ENCODE measurements at regions not wholly inside any gene's neighbourhood (a gene's known extent, or its start where the extent isn't known, plus 50 kb on each side); places are given as distances from the start of the nearest gene placed in this dataset.

- no peak for TF ChIP-seq GRHL2 (CRISPR knock-in tag; IDR thresholded peaks at IDR 0.05; ENCODE audit: insufficient replicate concordance, severe bottlenecking)
- no peak for TF ChIP-seq MYBL2 (CRISPR knock-in tag; IDR thresholded peaks at IDR 0.05)
- no peak for TF ChIP-seq ERG (CRISPR knock-in tag; IDR thresholded peaks at IDR 0.05)
- no peak for TF ChIP-seq ZMAT4 (CRISPR knock-in tag; IDR thresholded peaks at IDR 0.05)
- TF ChIP-seq ZNF425 (CRISPR knock-in tag; conservative IDR thresholded peaks at IDR 0.05), result no peak
- TF ChIP-seq MAX (CRISPR knock-in tag; IDR thresholded peaks at IDR 0.05), result no peak
- no peak for TF ChIP-seq HMGXB4 (CRISPR knock-in tag; IDR thresholded peaks at IDR 0.05)
- no peak for TF ChIP-seq ELF4 (CRISPR knock-in tag; IDR thresholded peaks at IDR 0.05; ENCODE audit: low read depth)
- TF ChIP-seq ZNF671 (CRISPR knock-in tag; IDR thresholded peaks at IDR 0.05), result no peak
- TF ChIP-seq NFATC4 (CRISPR knock-in tag; IDR thresholded peaks at IDR 0.05), result no peak
- TF ChIP-seq ATF6 (CRISPR knock-in tag; IDR thresholded peaks at IDR 0.05), result no peak
Measured at GRCh38 chr13:91214031-91214430, 133.5 kb upstream of the MIR17HG start (continued).

GRCh38 chr13:91216928-91217700 lies 130.4 kb upstream of the MIR17HG start:
- DNase-seq (ENCODE audit: low spot score), result peak; percentile 24
- TF ChIP-seq ESRRA (CRISPR knock-in tag; IDR thresholded peaks at IDR 0.05; ENCODE audit: borderline replicate concordance), result no peak
- no peak for TF ChIP-seq NFE2L1 (CRISPR knock-in tag; IDR thresholded peaks at IDR 0.05)
- TF ChIP-seq ZMAT4 (CRISPR knock-in tag; IDR thresholded peaks at IDR 0.05), result no peak
- TF ChIP-seq CREB1 (CRISPR knock-in tag; IDR thresholded peaks at IDR 0.05), result no peak
- TF ChIP-seq USF1 (CRISPR knock-in tag; IDR thresholded peaks at IDR 0.05), result no peak
- TF ChIP-seq ZNF416 (CRISPR knock-in tag; IDR thresholded peaks at IDR 0.05), result no peak
- no peak for TF ChIP-seq ELF4 (CRISPR knock-in tag; IDR thresholded peaks at IDR 0.05; ENCODE audit: low read depth)
- TF ChIP-seq CREM (CRISPR knock-in tag; IDR thresholded peaks at IDR 0.05), result no peak
- TF ChIP-seq ATF6 (CRISPR knock-in tag; IDR thresholded peaks at IDR 0.05), result no peak
- POLR2A ChIA-PET, result no interaction called here
- Mint-ChIP-seq H3K9me3 (no peaks in the 10 kb centered on the region), H3K36me3 (no peaks in the 10 kb centered on the region), H3K27ac (no peak overlapping the region), H3K27me3 (ENCODE audit: low read depth) (peaks cover 68% of the 10 kb centered on the region), H3K4me1 (peaks cover 52% of the 10 kb centered on the region), H3K4me3 (no peak overlapping the region)
- peak; percentile 73 for ATAC-seq
- CTCF ChIA-PET, result no interaction called here
